ENCODE measurements at regions not wholly inside any gene's neighbourhood (a gene's known extent, or its start where the extent isn't known, plus 50 kb on each side); places are given as distances from the start of the nearest gene placed in this dataset.

DNA sequence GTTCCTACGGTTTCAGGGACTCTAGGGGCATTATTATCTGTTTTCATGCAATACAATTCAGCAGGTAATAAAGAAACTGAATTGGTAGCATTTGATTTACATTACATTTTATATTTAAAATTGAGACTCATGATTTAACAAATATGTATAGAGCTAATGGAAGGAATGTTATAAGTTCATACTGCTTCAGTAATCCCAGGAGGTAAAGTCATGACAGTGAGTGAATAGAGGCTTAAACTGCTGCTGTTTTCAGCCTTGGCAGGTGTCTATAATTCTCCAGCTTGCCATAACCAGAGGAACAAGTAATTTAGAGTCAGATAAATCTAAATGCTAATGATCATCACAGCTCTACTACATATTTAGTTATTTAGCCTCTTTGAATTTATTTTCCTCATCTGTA, 360.8 kb upstream of the MANEA start:
- no peak overlapping the region for H2BK12ac ChIP-seq (ENCODE audit: low read depth, low read length)
- no peak overlapping the region for H2BK5ac ChIP-seq (ENCODE audit: low read depth, low read length)
- no peak overlapping the region for H3K4ac ChIP-seq (replicated peaks; ENCODE audit: insufficient read length, low read depth, low read length)
- H3K18ac ChIP-seq (ENCODE audit: extremely low read depth, low read length) = no peak overlapping the region
- no peaks in the 10 kb centered on the region for H3K79me1 ChIP-seq (ENCODE audit: low read depth, low read length)
- H3K9me3 ChIP-seq (ENCODE audit: insufficient read depth in 2 of 2, low read depth in 1 of 2, low read length in 1 of 2) = no peaks in the 10 kb centered on the region
- no peak for TF ChIP-seq HDAC2 (IDR thresholded peaks at IDR 0.05; ENCODE audit: borderline replicate concordance in 1 of 2, low read depth in 2 of 2, low read length in 2 of 2)
- no peak for TF ChIP-seq SRF (IDR thresholded peaks at IDR 0.05; ENCODE audit: low read depth, low read length)
- TF ChIP-seq RAD21 (IDR thresholded peaks at IDR 0.05 in 1 of 2, conservative IDR thresholded peaks at IDR 0.05 in 1 of 2; ENCODE audit: low read depth in 2 of 2, low read length in 2 of 2) = no peak
- no peak for TF ChIP-seq BCL11A (IDR thresholded peaks at IDR 0.05; ENCODE audit: low read depth in 2 of 2, low read length in 2 of 2)
- no peak for TF ChIP-seq JUND (IDR thresholded peaks at IDR 0.05; ENCODE audit: low read length)
- TF ChIP-seq TAF7 (optimal IDR thresholded peaks at IDR 0.05; ENCODE audit: borderline replicate concordance, low read depth, low read length) = no peak
- no peak for TF ChIP-seq EP300 (IDR thresholded peaks at IDR 0.05; ENCODE audit: borderline replicate concordance in 1 of 2, low read depth in 2 of 2, low read length in 2 of 2)
- no peaks in the 10 kb centered on the region for H3K79me2 ChIP-seq (ENCODE audit: control insufficient read depth in 1 of 2, insufficient read depth in 2 of 2, low read length in 2 of 2)
- H3K27ac ChIP-seq (ENCODE audit: low read depth, low read length) = no peak overlapping the region
- no peaks in the 10 kb centered on the region for H3K27me3 ChIP-seq (replicated peaks in 1 of 4; ENCODE audit: control insufficient read depth in 3 of 4, extremely low read depth in 1 of 4, insufficient read depth in 3 of 4, low read length in 3 of 4)
- H3K4me2 ChIP-seq (ENCODE audit: insufficient read depth in 1 of 2, low read depth in 2 of 2, low read length in 2 of 2) = no peak overlapping the region
- DNase-seq (ENCODE audit: low read depth in 1 of 2, low spot score in 2 of 2) (no peak), FAIRE-seq (no peak)
- 100% methylated on average over 1 of the region's 1 CpG; no CpG with 5 or more reads in 1 of the 2 experiments for WGBS, 2 experiments (ENCODE audit: extremely low coverage in 1 of 2, insufficient coverage in 1 of 2, insufficient read length in 1 of 2, insufficient replicate concordance in 2 of 2, low coverage in 1 of 2, low lambda C conversion rate in 2 of 2, missing lambda C conversion rate in 1 of 2)
- no peak overlapping the region for H2BK20ac ChIP-seq (ENCODE audit: low read length)
- no peak overlapping the region for H3K14ac ChIP-seq (ENCODE audit: insufficient read length)
- no peak overlapping the region for H4K8ac ChIP-seq (ENCODE audit: extremely low read depth, insufficient read depth, low read length)
- no peaks in the 10 kb centered on the region for H3K4me1 ChIP-seq (replicated peaks in 1 of 4; ENCODE audit: control insufficient read depth in 3 of 4, insufficient read depth in 4 of 4, low read length in 3 of 4)
- H2AFZ ChIP-seq (ENCODE audit: low read length) = no peak overlapping the region
- ChIA-PET POLR2A (ENCODE audit: partially characterized antibody) (no interaction called here), CTCF (ENCODE audit: partially characterized antibody) (interaction anchor here (1.0 kb wide), 1 partner anchor 13 kb away, joined by 7 read pairs; no protein-coding TSS in a partner anchor)
- no peak overlapping the region for H3K23ac ChIP-seq (ENCODE audit: insufficient read length)
- H3K56ac ChIP-seq (replicated peaks; ENCODE audit: insufficient read length, low read depth, low read length) = no peak overlapping the region
- H4K91ac ChIP-seq (replicated peaks; ENCODE audit: insufficient read length, low read length) = no peak overlapping the region
- no peak overlapping the region for H2BK120ac ChIP-seq (replicated peaks; ENCODE audit: low read depth, low read length)
- no peak overlapping the region for H4K5ac ChIP-seq (ENCODE audit: insufficient read length, low read depth, low read length)
- H3K23me2 ChIP-seq (ENCODE audit: low read depth, low read length) = no peaks in the 10 kb centered on the region; the same call in 1 of the 2 replicates
- H2BK15ac ChIP-seq (ENCODE audit: low read length) = no peak overlapping the region
- no peak overlapping the region for H3K4me3 ChIP-seq (ENCODE audit: extremely low read depth in 1 of 4, insufficient read depth in 2 of 4, low read depth in 3 of 4, low read length in 4 of 4)
- no peaks in the 10 kb centered on the region for H3K36me3 ChIP-seq (ENCODE audit: control insufficient read depth in 2 of 4, insufficient read depth in 4 of 4, low read length in 3 of 4)
- H3K9ac ChIP-seq (replicated peaks in 1 of 4; ENCODE audit: extremely low read depth in 1 of 4, low read depth in 3 of 4, low read length in 3 of 4) = no peak overlapping the region
- H4K20me1 ChIP-seq (replicated peaks in 1 of 2; ENCODE audit: control insufficient read depth in 1 of 2, insufficient read depth in 2 of 2, low read length in 2 of 2) = no peaks in the 10 kb centered on the region
- no peak overlapping the region for H2AK5ac ChIP-seq (ENCODE audit: low read depth, low read length)
